Activated B cell treated with CpG ODN at 0.5 μM for 24 hours (primary cell): ENCODE measurements at regions not wholly inside any gene's neighbourhood (a gene's known extent, or its start where the extent isn't known, plus 50 kb on each side); places are given as distances from the start of the nearest gene placed in this dataset.

Source experiments
- ATAC-seq: fragments of 200-7000 bp; cut with Tn5 transposase; one replicate; pipeline ENCODE4 v1.10.0; 2021; ENCODE audit warnings: low read depth, mild to moderate bottlenecking, moderate library complexity
- CTCF ChIA-PET: fragments of 350-600 bp; sonication (Branson Sonifier 250); formaldehyde crosslinking; loops from one replicate; lab custom pipeline; 2021; ENCODE audit warnings: antibody characterized with exemption; lab: Charles Lee
- POLR2A ChIA-PET: fragments of 350-600 bp; sonication (Branson Sonifier 250); formaldehyde crosslinking; loops from one replicate; lab custom pipeline; 2021; ENCODE audit warnings: antibody characterized with exemption; lab: Charles Lee
- DNase-seq: peaks from one replicate; pipeline ENCODE4 v3.0.0; 2022
- H3K27ac Mint-ChIP-seq: one replicate; pipeline ENCODE4 v1.8.0; 2020; ENCODE audit warnings: mixed read lengths
- H3K27me3 Mint-ChIP-seq: one replicate; pipeline ENCODE4 v1.8.0; 2021; ENCODE audit warnings: mixed read lengths
- H3K36me3 Mint-ChIP-seq: one replicate; pipeline ENCODE4 v1.8.0; 2021; ENCODE audit warnings: low read depth, mixed read lengths
- H3K4me1 Mint-ChIP-seq: one replicate; pipeline ENCODE4 v1.8.0; 2021; ENCODE audit warnings: mixed read lengths
- H3K4me3 Mint-ChIP-seq: one replicate; pipeline ENCODE4 v1.8.0; 2020; ENCODE audit warnings: mild to moderate bottlenecking, mixed read lengths
- H3K9me3 Mint-ChIP-seq: one replicate; pipeline ENCODE4 v1.8.0; 2020; ENCODE audit warnings: mixed read lengths
- CTCF ChIP-seq: fragments of 200-600 bp; IDR thresholded peaks from one replicate; pipeline ENCODE4 v1.8.0; 2022; ENCODE audit warnings: antibody characterized with exemption, mild to moderate bottlenecking
- intact Hi-C: fragments of 100-400 bp; cut with micrococcal nuclease; formaldehyde crosslinking; loops from one replicate; pipeline ENCODE4 v1.15.1; 2024

DNA sequence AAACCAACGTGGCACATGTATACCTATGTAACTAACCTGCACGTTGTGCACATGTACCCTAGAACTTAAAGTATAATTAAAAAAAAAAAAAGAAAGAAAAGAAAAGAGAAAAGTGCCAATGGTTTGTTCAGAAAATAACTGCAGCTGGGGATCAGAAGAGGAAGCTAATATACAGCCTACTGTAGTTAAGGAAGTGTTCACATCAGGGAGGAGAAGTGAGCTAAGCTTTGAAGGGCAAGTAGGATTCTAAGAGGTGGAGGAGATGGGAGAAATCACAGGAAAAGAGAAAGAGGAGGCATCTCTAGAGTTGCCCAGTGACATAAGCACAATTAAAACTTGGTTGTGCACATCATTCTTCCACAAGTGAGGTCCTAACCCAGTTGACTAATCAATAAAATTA is 214.4 kb upstream of the DTNBP1 start:
- Mint-ChIP-seq H3K4me3 (no peak overlapping the region), H3K4me1 (peaks cover 45% of the 10 kb centered on the region), H3K36me3 (no peaks in the 10 kb centered on the region), H3K27me3 (no peaks in the 10 kb centered on the region), H3K27ac (no peak overlapping the region), H3K9me3 (no peaks in the 10 kb centered on the region)
- ChIA-PET POLR2A (interaction anchor here (1.5 kb wide), 1 partner anchor 25 kb away, joined by 8 read pairs; no protein-coding TSS in a partner anchor), CTCF (no interaction called here)
- ATAC-seq = no peak
- DNase-seq = no peak
- intact Hi-C loops = no loop called here
- no peak for TF ChIP-seq CTCF

DNA sequence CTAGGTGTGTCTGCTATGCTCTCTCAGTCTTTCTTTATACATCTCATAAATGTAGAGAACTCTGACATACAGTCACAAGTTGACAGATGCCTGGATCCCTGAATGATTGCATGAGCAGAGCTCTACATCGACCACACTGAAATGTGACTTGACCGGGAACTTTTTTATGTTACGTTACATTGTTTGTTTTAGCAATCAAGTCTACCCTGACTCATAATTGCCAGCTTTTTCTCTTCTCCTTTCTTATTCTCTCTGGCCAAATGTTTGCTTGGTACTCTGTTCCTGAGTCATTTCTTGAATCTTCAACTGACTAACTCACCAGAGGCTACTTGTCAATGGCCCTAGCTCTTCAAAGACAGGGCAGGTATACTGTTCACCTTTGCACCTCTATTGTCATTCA is 213.6 kb upstream of the DTNBP1 start:
- intact Hi-C loops = no loop called here
- H3K27ac Mint-ChIP-seq = peak overlapping the region; percentile 44
- no peaks in the 10 kb centered on the region for H3K36me3 Mint-ChIP-seq
- no peaks in the 10 kb centered on the region for H3K9me3 Mint-ChIP-seq
- peak; percentile 54 for ATAC-seq
- CTCF ChIA-PET = no interaction called here
- DNase-seq = no peak
- POLR2A ChIA-PET = interaction anchor here (0.7 to 1.5 kb wide), 3 partner anchors 11 to 252 kb away, joined by 3 to 8 read pairs (median 3); partner anchors contain the start of gene MYLIP
- peaks cover under 1% of the 10 kb centered on the region for H3K27me3 Mint-ChIP-seq
- H3K4me3 Mint-ChIP-seq = no peak overlapping the region
- no peak for TF ChIP-seq CTCF
- peaks cover 43% of the 10 kb centered on the region for H3K4me1 Mint-ChIP-seq

DNA sequence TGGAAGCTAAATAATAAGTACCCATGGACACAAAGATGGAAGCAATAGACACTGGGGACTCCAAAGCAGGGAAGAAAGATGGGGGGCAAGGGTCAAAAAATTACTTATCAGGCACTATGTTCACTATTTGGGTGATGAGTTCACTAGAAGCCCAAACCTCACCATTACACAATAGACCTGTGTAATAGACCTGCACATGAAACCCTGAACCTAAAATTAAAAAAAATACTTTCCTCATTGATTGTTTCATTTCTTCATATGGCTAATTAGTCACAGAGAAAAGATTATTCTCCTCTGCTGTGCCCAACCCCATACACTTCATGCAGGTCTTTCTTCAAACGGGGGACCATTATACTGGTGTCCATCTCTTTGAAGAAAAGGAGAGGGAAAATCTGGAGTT is 213.0 kb upstream of the DTNBP1 start:
- no peaks in the 10 kb centered on the region for H3K9me3 Mint-ChIP-seq
- no peak for ATAC-seq
- TF ChIP-seq CTCF = no peak
- no peak for DNase-seq
- POLR2A ChIA-PET = interaction anchor here (0.7 to 1.5 kb wide), 3 partner anchors 12 to 253 kb away, joined by 3 to 8 read pairs (median 3); partner anchors contain the start of gene MYLIP
- no peak overlapping the region for H3K27ac Mint-ChIP-seq
- intact Hi-C loops = no loop called here
- H3K36me3 Mint-ChIP-seq = no peaks in the 10 kb centered on the region
- H3K4me1 Mint-ChIP-seq = peaks cover 38% of the 10 kb centered on the region
- CTCF ChIA-PET = no interaction called here
- H3K27me3 Mint-ChIP-seq = peaks cover 3% of the 10 kb centered on the region
- no peak overlapping the region for H3K4me3 Mint-ChIP-seq

GRCh38 chr6:15874821-15875220 is 212.0 kb upstream of the DTNBP1 start:
- ChIA-PET CTCF (no interaction called here), POLR2A (interaction anchor here (0.9 kb wide), 1 partner anchor 27 kb away, joined by 3 read pairs; no protein-coding TSS in a partner anchor)
- no peak for TF ChIP-seq CTCF
- no peak for DNase-seq
- no peak for ATAC-seq
- Mint-ChIP-seq H3K27me3 (peaks cover 6% of the 10 kb centered on the region), H3K36me3 (no peaks in the 10 kb centered on the region), H3K27ac (no peak overlapping the region), H3K4me3 (no peak overlapping the region), H3K9me3 (no peaks in the 10 kb centered on the region), H3K4me1 (peaks cover 28% of the 10 kb centered on the region)
- intact Hi-C loops = no loop called here

GRCh38 chr6:15874326-15874725 is 211.5 kb upstream of the DTNBP1 start:
- Mint-ChIP-seq H3K27me3 (peaks cover 6% of the 10 kb centered on the region), H3K9me3 (no peaks in the 10 kb centered on the region), H3K27ac (no peak overlapping the region), H3K36me3 (no peaks in the 10 kb centered on the region), H3K4me3 (no peak overlapping the region), H3K4me1 (peaks cover 23% of the 10 kb centered on the region)
- no peak for ATAC-seq
- no peak for TF ChIP-seq CTCF
- CTCF ChIA-PET = interaction anchor here (0.8 to 1.1 kb wide), 2 partner anchors 65 to 308 kb away, joined by 4 read pairs; no protein-coding TSS in a partner anchor
- no peak for DNase-seq
- POLR2A ChIA-PET = interaction anchor here (0.9 kb wide), 1 partner anchor 27 kb away, joined by 3 read pairs; no protein-coding TSS in a partner anchor
- intact Hi-C loops = no loop called here
